HepG2 (cell line): ENCODE measurements at regions not wholly inside any gene's neighbourhood (a gene's known extent, or its start where the extent isn't known, plus 50 kb on each side); places are given as distances from the start of the nearest gene placed in this dataset.

Experiments
- ATAC-seq: fragments of 200-7000 bp; cut with Tn5 transposase; 3 replicates; pipeline ENCODE4 v1.9.1; 2020; ENCODE audit warnings: mild to moderate bottlenecking, moderate library complexity
- BruUV-seq: library from RNA; stranded (reverse); fragments of 400-500 nt; replicated peaks from 2 replicates; lab custom pipeline; 2021; lab: Mats Ljungman, UMichigan
- CTCF ChIA-PET: fragments of 300-600 bp; formaldehyde crosslinking; extraction: SDS; loops from one replicate; lab custom pipeline; 2021; ENCODE audit warnings: low total read pairs, inconsistent platforms, low intra/inter-chr PET ratio; lab: Yijun Ruan, JAX
- POLR2A ChIA-PET: fragments of 350-600 bp; sonication (Branson Sonifier 250); formaldehyde crosslinking; loops from one replicate; lab custom pipeline; 2020; ENCODE audit warnings: antibody characterized with exemption, inconsistent platforms; lab: Yijun Ruan, JAX
- DNase-seq: peaks from one replicate; pipeline ENCODE4 v3.0.0-alpha.2; 2015; ENCODE audit warnings: low spot score
- FAIRE-seq: peaks from 3 replicates; lab custom pipeline; 2011; peaks lifted over from hg19 to GRCh38; lab: Jason Lieb, UNC
- H2AFZ ChIP-seq: one replicate; pipeline ENCODE4 v1.6.1; 2011; ENCODE audit warnings: low read length, inconsistent platforms
- H3K27ac ChIP-seq: fragments of 300-600 bp; 3 replicates; pipeline ENCODE4 v1.8.0; 2011; ENCODE audit warnings: mixed run types, mild to moderate bottlenecking, mixed read lengths, low read length, inconsistent platforms; ENCODE audit not compliant: insufficient read depth; ENCODE audit errors: extremely low read length
- H3K27me3 ChIP-seq, 2 experiments: fragments of 200-600 bp in 1 of 2; 2 replicates in 1 of 2; 3 replicates in 1 of 2; pipeline versions ENCODE4 v1.6.0 to v1.8.0; 2011; ENCODE audit warnings: low read length in 2 of 2, mild to moderate bottlenecking in 2 of 2, moderate library complexity in 2 of 2, inconsistent platforms in 1 of 2; ENCODE audit not compliant: insufficient read depth in 2 of 2, control insufficient read depth in 1 of 2
- H3K36me3 ChIP-seq, 2 experiments: fragments of 200-600 bp in 1 of 2; replicated peaks in 1 of 2; 2 replicates in 1 of 2; 3 replicates in 1 of 2; pipeline versions ENCODE4 v1.5.1 to v1.8.0; 2011; ENCODE audit warnings: low read length in 2 of 2, inconsistent platforms in 1 of 2; ENCODE audit not compliant: insufficient read depth in 2 of 2, control insufficient read depth in 1 of 2
- H3K4me1 ChIP-seq: 2 replicates; pipeline ENCODE4 v1.5.1; 2012; ENCODE audit warnings: low read length, inconsistent platforms; ENCODE audit not compliant: insufficient read depth
- H3K4me2 ChIP-seq: 2 replicates; pipeline ENCODE4 v1.6.0; 2011; ENCODE audit warnings: low read depth, low read length, inconsistent platforms
- H3K4me3 ChIP-seq, 3 experiments: fragments of 200-600 bp in 1 of 3; sonication (generic), shearing (Covaris generic) in 1 of 3; replicated peaks in 1 of 3; 2 replicates each; pipeline ENCODE4 v1.5.1; 2011 to 2016; ENCODE audit warnings: low read length in 3 of 3, inconsistent platforms in 2 of 3, low read depth in 2 of 3, mild to moderate bottlenecking in 2 of 3, control low read depth in 1 of 3, mixed read lengths in 1 of 3; ENCODE audit not compliant: insufficient read depth in 1 of 3
- H3K79me2 ChIP-seq: one replicate; pipeline ENCODE4 v1.6.1; 2011; ENCODE audit warnings: low read length, inconsistent platforms; ENCODE audit not compliant: insufficient read depth
- H3K9ac ChIP-seq: 2 replicates; pipeline ENCODE4 v1.6.0; 2011; ENCODE audit warnings: mild to moderate bottlenecking, low read depth, low read length, inconsistent platforms; ENCODE audit not compliant: insufficient read depth
- H3K9me3 ChIP-seq: 2 replicates; pipeline ENCODE4 v1.5.1; 2012; ENCODE audit warnings: mild to moderate bottlenecking, low read length
- H4K20me1 ChIP-seq: 2 replicates; pipeline ENCODE4 v1.6.0; 2011; ENCODE audit warnings: inconsistent platforms, mild to moderate bottlenecking, low read length, moderate library complexity; ENCODE audit not compliant: insufficient read depth
- CHD4 ChIP-seq: fragments of 200-600 bp; sonication (generic); IDR thresholded peaks from 2 replicates; pipeline ENCODE4 v1.7.0; 2017; ENCODE audit warnings: mild to moderate bottlenecking, low read length, borderline replicate concordance
- IKZF4 ChIP-seq: sonication (generic); formaldehyde crosslinking; IDR thresholded peaks from 2 replicates; pipeline ENCODE4 v1.5.1; 2020; ENCODE audit warnings: borderline replicate concordance, mild to moderate bottlenecking, low read depth, missing genetic modification reagents; ENCODE audit errors: not compliant biosample characterization
- KDM1A ChIP-seq: IDR thresholded peaks from 2 replicates; pipeline ENCODE4 v1.6.1; 2016; ENCODE audit warnings: missing compliant biosample characterization
- KMT2A ChIP-seq: sonication (generic); formaldehyde crosslinking; IDR thresholded peaks from 2 replicates; pipeline ENCODE4 v1.4.0; 2020; ENCODE audit warnings: missing genetic modification reagents
- MIER3 ChIP-seq: IDR thresholded peaks from 2 replicates; pipeline ENCODE4 v1.6.1; 2016; ENCODE audit warnings: missing compliant biosample characterization, borderline replicate concordance
- TSC22D2 ChIP-seq: sonication (generic); formaldehyde crosslinking; IDR thresholded peaks from 2 replicates; pipeline ENCODE4 v1.5.1; 2020; ENCODE audit warnings: missing genetic modification reagents, mild to moderate bottlenecking, borderline replicate concordance
- ZBTB3 ChIP-seq: sonication (generic); formaldehyde crosslinking; IDR thresholded peaks from 2 replicates; pipeline ENCODE4 v1.4.0; 2020; ENCODE audit warnings: low read depth, mild to moderate bottlenecking, moderate library complexity, missing genetic modification reagents, borderline replicate concordance
- ZFX ChIP-seq: sonication (generic); formaldehyde crosslinking; IDR thresholded peaks from 2 replicates; pipeline ENCODE4 v1.4.0; 2020; ENCODE audit warnings: mild to moderate bottlenecking, low read depth, missing genetic modification reagents, moderate library complexity
- ZNF30 ChIP-seq: sonication (generic); formaldehyde crosslinking; IDR thresholded peaks from 2 replicates; pipeline ENCODE4 v1.5.0; 2020; ENCODE audit warnings: mild to moderate bottlenecking, missing genetic modification reagents
- ZNF329 ChIP-seq: sonication (generic); formaldehyde crosslinking; IDR thresholded peaks from 2 replicates; pipeline ENCODE4 v1.9.0; 2021; ENCODE audit warnings: low read depth, mild to moderate bottlenecking, missing genetic modification reagents
- in situ Hi-C: cut with HindIII; loops from 2 replicates; pipeline ENCODE4 v1.10.0; 2017; ENCODE audit warnings: low pct_unique_long_range_greater_than_20kb; ENCODE audit not compliant: extremely low pct_ligation_motif_present
- intact Hi-C: fragments of 100-400 bp; cut with micrococcal nuclease; formaldehyde crosslinking; loops from one replicate; pipeline ENCODE4 v1.10.0; 2022; ENCODE audit not compliant: unreplicated experiment
- TF ChIP-seq, protein P1 (sequence below): sonication (generic); formaldehyde crosslinking; IDR thresholded peaks from 2 replicates; pipeline ENCODE4 v1.4.0; 2020; ENCODE audit warnings: missing genetic modification reagents
- TF ChIP-seq, protein P2 (sequence below): sonication (generic); formaldehyde crosslinking; conservative IDR thresholded peaks from 2 replicates; pipeline ENCODE4 v1.4.0; 2020; ENCODE audit warnings: missing genetic modification reagents

DNA sequence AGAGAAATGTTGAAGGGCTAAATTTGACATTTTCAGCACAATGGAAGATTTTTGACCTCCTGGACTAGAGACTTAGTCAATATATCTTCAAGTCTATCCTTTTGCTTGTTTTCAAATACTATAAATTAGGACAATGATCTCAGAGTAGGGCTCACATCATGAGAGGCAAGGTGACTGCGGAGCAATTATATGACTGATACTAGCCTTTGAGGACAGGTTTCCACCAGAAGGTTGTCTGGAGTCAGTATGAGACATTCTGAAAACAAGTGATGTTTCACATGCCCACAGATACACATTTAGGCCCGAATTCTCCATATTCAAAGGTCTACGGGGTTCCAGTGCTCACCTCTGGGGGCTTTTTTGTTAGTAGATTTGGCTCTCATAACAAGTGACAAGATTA lies 142.3 kb upstream of the SAMSN1 start (continued):
- TF ChIP-seq ZNF30 (CRISPR knock-in tag) (no peak), IKZF4 (CRISPR knock-in tag) (no peak), MIER3 (CRISPR knock-in tag) (no peak), ZNF329 (CRISPR knock-in tag) (no peak), CHD4 (no peak), KMT2A (CRISPR knock-in tag) (no peak), TSC22D2 (CRISPR knock-in tag) (no peak), ZFX (CRISPR knock-in tag) (no peak)
- TF ChIP-seq, protein P1, sequence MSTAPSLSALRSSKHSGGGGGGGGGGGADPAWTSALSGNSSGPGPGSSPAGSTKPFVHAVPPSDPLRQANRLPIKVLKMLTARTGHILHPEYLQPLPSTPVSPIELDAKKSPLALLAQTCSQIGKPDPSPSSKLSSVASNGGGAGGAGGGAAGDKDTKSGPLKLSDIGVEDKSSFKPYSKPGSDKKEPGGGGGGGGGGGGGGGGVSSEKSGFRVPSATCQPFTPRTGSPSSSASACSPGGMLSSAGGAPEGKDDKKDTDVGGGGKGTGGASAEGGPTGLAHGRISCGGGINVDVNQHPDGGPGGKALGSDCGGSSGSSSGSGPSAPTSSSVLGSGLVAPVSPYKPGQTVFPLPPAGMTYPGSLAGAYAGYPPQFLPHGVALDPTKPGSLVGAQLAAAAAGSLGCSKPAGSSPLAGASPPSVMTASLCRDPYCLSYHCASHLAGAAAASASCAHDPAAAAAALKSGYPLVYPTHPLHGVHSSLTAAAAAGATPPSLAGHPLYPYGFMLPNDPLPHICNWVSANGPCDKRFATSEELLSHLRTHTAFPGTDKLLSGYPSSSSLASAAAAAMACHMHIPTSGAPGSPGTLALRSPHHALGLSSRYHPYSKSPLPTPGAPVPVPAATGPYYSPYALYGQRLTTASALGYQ (CRISPR knock-in tag): no peak
- TF ChIP-seq, all 625 proteins: peak for 0

DNA sequence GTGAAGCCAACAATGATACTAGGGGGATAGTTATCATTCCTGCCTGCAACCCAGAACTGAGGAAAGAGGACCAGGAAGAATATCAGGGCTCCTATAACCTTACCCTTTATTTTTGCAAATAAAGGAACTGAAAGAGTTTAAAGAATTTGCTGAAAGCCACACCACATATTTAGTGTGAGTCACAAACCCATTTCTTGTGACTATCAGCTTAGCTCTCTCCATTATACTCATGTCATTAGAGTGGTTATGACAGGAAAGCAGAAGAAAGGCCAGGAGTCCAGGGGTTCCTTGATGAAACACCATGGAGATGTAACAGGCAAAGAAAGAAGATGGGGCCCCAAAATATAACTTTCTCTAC lies 141.1 kb upstream of the SAMSN1 start:
- CTCF ChIA-PET: no interaction called here
- TF ChIP-seq, protein P2, sequence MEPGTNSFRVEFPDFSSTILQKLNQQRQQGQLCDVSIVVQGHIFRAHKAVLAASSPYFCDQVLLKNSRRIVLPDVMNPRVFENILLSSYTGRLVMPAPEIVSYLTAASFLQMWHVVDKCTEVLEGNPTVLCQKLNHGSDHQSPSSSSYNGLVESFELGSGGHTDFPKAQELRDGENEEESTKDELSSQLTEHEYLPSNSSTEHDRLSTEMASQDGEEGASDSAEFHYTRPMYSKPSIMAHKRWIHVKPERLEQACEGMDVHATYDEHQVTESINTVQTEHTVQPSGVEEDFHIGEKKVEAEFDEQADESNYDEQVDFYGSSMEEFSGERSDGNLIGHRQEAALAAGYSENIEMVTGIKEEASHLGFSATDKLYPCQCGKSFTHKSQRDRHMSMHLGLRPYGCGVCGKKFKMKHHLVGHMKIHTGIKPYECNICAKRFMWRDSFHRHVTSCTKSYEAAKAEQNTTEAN (CRISPR knock-in tag): no peak
- TF ChIP-seq KDM1A (CRISPR knock-in tag) (no peak), ZBTB3 (CRISPR knock-in tag) (no peak)
- TF ChIP-seq, all 625 proteins: peak for 0
- Histone ChIP-seq H3K4me1 (no peaks in the 10 kb centered on the region), H3K27ac (no peak overlapping the region), H2AFZ (no peak overlapping the region), H3K9me3 (no peaks in the 10 kb centered on the region), H3K9ac (no peak overlapping the region), H3K36me3 (no peaks in the 10 kb centered on the region), H4K20me1 (no peaks in the 10 kb centered on the region), H3K4me3 (no peak overlapping the region), H3K79me2 (no peaks in the 10 kb centered on the region), H3K27me3 (no peaks in the 10 kb centered on the region), H3K4me2 (no peak overlapping the region)
- BruUV-seq: no TSS peak
- FAIRE-seq: no peak
- no peak for DNase-seq
- POLR2A ChIA-PET: no interaction called here
- intact Hi-C loops (no loop called here), in situ Hi-C loops (no loop called here)
- no peak for ATAC-seq
